ENCODE measurements at regions not wholly inside any gene's neighbourhood (a gene's known extent, or its start where the extent isn't known, plus 50 kb on each side); places are given as distances from the start of the nearest gene placed in this dataset.

DNA sequence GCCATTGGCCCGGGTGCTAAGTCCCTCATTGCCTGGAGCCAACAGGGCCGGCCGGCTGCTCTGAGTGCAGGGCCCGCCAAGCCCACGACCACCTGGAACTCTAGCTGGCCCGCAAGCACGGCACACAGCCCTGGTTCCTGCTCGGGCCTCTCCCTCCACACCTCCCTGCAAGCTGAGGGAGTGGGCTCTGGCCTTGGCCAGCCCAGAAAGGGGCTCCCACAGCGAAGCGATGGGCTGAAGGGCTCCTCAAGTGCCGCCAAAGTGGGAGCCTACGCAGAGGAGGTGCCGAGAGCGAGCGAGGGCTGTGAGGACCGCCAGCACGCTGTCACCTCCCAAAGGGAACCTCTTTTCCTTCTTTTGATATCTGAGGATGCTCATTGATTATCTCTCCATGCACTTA lies 283.4 kb downstream of the PRDM2 start:
- intact Hi-C loops (cut with micrococcal nuclease) (no loop called here), dilution Hi-C loops (cut with MboI; ENCODE audit: extremely low pct_ligation_motif_present, low sequenced_read_pairs) (no loop called here)
- ChIA-PET POLR2A (no interaction called here), CTCF (no interaction called here)
- Histone ChIP-seq H3K9ac (replicated peaks; ENCODE audit: extremely low read depth, insufficient read depth, low read length) (no peak overlapping the region), H2AFZ (ENCODE audit: low read depth, low read length) (no peak overlapping the region), H3K27me3 (ENCODE audit: control insufficient read depth in 2 of 2, insufficient read depth in 2 of 2, low read length in 2 of 2) (no peaks in the 10 kb centered on the region), H3K9me1 (replicated peaks; ENCODE audit: control insufficient read depth, extremely low read depth, insufficient read depth, low read length) (no peaks in the 10 kb centered on the region), H3K36me3 (ENCODE audit: control insufficient read depth in 2 of 2, extremely low read depth in 1 of 2, insufficient read depth in 2 of 2, low read length in 2 of 2) (no peaks in the 10 kb centered on the region), H3K4me3 (replicated peaks in 1 of 3; ENCODE audit: insufficient read depth in 1 of 3, low read depth in 1 of 3, low read length in 3 of 3) (no peak overlapping the region), H3K9me3 (replicated peaks; ENCODE audit: control insufficient read depth, insufficient read depth, low read length) (no peaks in the 10 kb centered on the region), H3K4me2 (ENCODE audit: insufficient read depth, low read length) (no peak overlapping the region), H4K20me1 (replicated peaks; ENCODE audit: control insufficient read depth, extremely low read depth, insufficient read depth, low read length) (no peaks in the 10 kb centered on the region), H3K4me1 (ENCODE audit: control insufficient read depth, extremely low read depth, insufficient read depth, low read length) (no peaks in the 10 kb centered on the region), H3K27ac (ENCODE audit: insufficient read depth, low read depth, low read length) (no peak overlapping the region), H3K79me2 (ENCODE audit: control insufficient read depth, insufficient read depth, low read length) (no peaks in the 10 kb centered on the region)
- BruUV-seq (replicated peaks), result no TSS peak
- TF ChIP-seq MYC (IDR thresholded peaks at IDR 0.05; ENCODE audit: low read depth, low read length) (no peak), EZH2 (IDR thresholded peaks at IDR 0.05; ENCODE audit: borderline replicate concordance, low read depth, low read length, severe bottlenecking) (no peak), FOS (IDR thresholded peaks at IDR 0.05; ENCODE audit: borderline replicate concordance, insufficient read depth, low read length) (no peak), GATA2 (IDR thresholded peaks at IDR 0.05; ENCODE audit: insufficient read depth, insufficient read length, low read depth, low read length) (no peak), JUN (IDR thresholded peaks at IDR 0.05; ENCODE audit: borderline replicate concordance, insufficient read depth, insufficient read length, low read depth) (no peak), POLR2AphosphoS5 (IDR thresholded peaks at IDR 0.05; ENCODE audit: insufficient read depth, low read depth, low read length) (no peak), POLR2A (IDR thresholded peaks at IDR 0.05; ENCODE audit: low read depth, low read length) (no peak)
- TF ChIP-seq, protein P1, sequence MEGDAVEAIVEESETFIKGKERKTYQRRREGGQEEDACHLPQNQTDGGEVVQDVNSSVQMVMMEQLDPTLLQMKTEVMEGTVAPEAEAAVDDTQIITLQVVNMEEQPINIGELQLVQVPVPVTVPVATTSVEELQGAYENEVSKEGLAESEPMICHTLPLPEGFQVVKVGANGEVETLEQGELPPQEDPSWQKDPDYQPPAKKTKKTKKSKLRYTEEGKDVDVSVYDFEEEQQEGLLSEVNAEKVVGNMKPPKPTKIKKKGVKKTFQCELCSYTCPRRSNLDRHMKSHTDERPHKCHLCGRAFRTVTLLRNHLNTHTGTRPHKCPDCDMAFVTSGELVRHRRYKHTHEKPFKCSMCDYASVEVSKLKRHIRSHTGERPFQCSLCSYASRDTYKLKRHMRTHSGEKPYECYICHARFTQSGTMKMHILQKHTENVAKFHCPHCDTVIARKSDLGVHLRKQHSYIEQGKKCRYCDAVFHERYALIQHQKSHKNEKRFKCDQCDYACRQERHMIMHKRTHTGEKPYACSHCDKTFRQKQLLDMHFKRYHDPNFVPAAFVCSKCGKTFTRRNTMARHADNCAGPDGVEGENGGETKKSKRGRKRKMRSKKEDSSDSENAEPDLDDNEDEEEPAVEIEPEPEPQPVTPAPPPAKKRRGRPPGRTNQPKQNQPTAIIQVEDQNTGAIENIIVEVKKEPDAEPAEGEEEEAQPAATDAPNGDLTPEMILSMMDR (IDR thresholded peaks at IDR 0.05; ENCODE audit: extremely low read depth in 1 of 2, insufficient read depth in 1 of 2, low read depth in 1 of 2, low read length in 2 of 2), result no peak
- TF ChIP-seq, protein P2, sequence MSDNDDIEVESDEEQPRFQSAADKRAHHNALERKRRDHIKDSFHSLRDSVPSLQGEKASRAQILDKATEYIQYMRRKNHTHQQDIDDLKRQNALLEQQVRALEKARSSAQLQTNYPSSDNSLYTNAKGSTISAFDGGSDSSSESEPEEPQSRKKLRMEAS (IDR thresholded peaks at IDR 0.05; ENCODE audit: insufficient read depth, insufficient read length), result no peak
- no peak for FAIRE-seq
- DNase-seq (ENCODE audit: low read depth, low spot score), result no peak
